Activated CD8-positive, alpha-beta memory T cell treated with anti-CD3 and anti-CD28 coated beads, Interleukin-2, amount 10 ng/mL, durations not matched to agents 7 days and 5 days (primary cell): ENCODE measurements at regions not wholly inside any gene's neighbourhood (a gene's known extent, or its start where the extent isn't known, plus 50 kb on each side); places are given as distances from the start of the nearest gene placed in this dataset.
"Not testable (repeated sequence)": the region's sequence is repeated elsewhere in the genome, so short reads cannot be mapped to it uniquely, and the experiment has no call there.

ENCODE experiments used
- ATAC-seq: fragments of 150-1000 bp; cut with Tn5 transposase; one replicate; pipeline ENCODE4 v1.10.0; 2021; ENCODE audit warnings: moderate library complexity
- CTCF ChIA-PET: fragments of 350-600 bp; sonication (Branson Sonifier 250); formaldehyde crosslinking; loops from one replicate; lab custom pipeline; 2021; ENCODE audit warnings: antibody characterized with exemption; lab: Charles Lee
- DNase-seq: peaks from one replicate; pipeline ENCODE4 v3.0.0-alpha.2; 2020
- H3K27ac Mint-ChIP-seq: one replicate; pipeline ENCODE4 v1.8.0; 2021; ENCODE audit warnings: mild to moderate bottlenecking, mixed read lengths
- H3K27me3 Mint-ChIP-seq: one replicate; pipeline ENCODE4 v1.8.0; 2021; ENCODE audit warnings: mixed read lengths
- H3K36me3 Mint-ChIP-seq: one replicate; pipeline ENCODE4 v1.8.0; 2021; ENCODE audit warnings: mild to moderate bottlenecking, mixed read lengths
- H3K4me1 Mint-ChIP-seq: one replicate; pipeline ENCODE4 v1.8.0; 2021; ENCODE audit warnings: mixed read lengths
- H3K4me3 Mint-ChIP-seq: one replicate; pipeline ENCODE4 v1.8.0; 2021; ENCODE audit warnings: mild to moderate bottlenecking, moderate library complexity, mixed read lengths
- H3K9me3 Mint-ChIP-seq: one replicate; pipeline ENCODE4 v1.8.0; 2022; ENCODE audit warnings: low read depth, mixed read lengths

DNA sequence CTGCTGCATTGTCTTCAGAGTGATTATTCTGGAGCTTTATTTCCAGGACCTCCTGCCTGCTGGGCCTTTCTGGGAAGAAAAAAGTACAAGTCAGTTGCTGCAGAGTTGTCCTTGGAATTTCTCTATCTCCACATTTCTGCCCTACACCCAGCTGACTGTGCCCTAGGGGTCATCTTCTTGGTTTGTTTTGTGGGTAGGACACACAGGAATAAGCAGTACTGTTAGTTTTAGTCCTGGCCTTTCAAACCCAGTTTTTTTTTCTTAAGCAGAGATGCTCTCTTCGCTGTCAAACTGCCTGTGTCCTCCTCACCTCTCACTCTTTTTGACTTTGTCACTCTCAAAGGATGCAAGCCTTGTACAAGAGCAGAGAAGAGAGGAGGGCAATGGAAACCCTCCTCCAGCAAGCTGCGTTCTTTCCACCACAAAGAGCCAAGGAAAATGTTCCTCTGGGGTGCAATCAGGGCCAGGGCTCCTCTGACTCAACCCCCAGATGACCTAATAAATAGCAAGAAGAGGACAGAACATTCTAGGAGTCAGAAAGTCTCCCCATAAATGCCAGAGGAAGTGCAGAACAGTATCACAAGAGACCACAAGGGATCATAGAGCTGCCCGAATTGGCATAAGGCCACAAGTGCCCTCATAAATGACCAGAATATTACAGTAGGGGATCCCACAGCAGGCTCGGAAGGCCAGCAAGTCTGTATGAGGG, 186.2 kb downstream of the RCHY1 start:
- Mint-ChIP-seq H3K9me3 (no peaks in the 10 kb centered on the region), H3K4me1 (no peaks in the 10 kb centered on the region), H3K27me3 (no peaks in the 10 kb centered on the region), H3K4me3 (no peak overlapping the region), H3K36me3 (no peaks in the 10 kb centered on the region), H3K27ac (no peak overlapping the region)
- CTCF ChIA-PET: no interaction called here
- DNase-seq (no peak), ATAC-seq (no peak)

DNA sequence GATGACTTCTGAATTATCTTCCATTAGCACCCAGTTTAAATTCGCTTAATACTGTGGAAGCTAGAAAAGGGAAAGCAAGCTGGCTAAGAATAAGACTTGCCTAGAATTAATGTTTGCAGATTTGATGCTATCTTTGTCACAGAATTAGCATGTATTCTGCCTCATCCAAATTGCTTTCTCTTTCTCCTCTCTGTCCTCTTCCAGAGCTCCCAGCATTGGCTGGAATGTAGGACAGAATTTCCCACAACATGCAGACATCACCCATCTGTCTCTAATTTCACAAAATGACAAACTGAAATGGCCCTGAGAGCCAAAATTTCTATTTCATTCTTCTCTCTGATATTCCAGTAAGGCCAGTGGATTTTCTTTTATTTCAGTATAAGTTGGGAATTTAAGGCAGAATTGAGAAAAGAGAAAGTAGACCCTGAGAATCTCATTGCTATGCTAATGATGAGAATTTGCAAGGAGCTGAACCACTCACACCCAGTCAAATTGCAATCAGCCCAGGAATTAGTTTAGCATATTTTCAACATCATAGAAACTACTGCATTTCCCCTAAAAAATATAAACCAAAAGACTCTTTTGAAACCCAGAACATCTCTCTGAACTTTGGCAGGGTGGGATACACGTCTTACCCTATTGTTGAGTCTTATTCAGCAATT, 188.8 kb downstream of the RCHY1 start:
- no peaks in the 10 kb centered on the region for H3K27me3 Mint-ChIP-seq
- CTCF ChIA-PET: no interaction called here
- no peaks in the 10 kb centered on the region for H3K36me3 Mint-ChIP-seq
- H3K4me3 Mint-ChIP-seq: no peak overlapping the region
- H3K27ac Mint-ChIP-seq: no peak overlapping the region
- ATAC-seq (no peak), DNase-seq (no peak)
- H3K9me3 Mint-ChIP-seq: no peaks in the 10 kb centered on the region
- H3K4me1 Mint-ChIP-seq: no peaks in the 10 kb centered on the region

DNA sequence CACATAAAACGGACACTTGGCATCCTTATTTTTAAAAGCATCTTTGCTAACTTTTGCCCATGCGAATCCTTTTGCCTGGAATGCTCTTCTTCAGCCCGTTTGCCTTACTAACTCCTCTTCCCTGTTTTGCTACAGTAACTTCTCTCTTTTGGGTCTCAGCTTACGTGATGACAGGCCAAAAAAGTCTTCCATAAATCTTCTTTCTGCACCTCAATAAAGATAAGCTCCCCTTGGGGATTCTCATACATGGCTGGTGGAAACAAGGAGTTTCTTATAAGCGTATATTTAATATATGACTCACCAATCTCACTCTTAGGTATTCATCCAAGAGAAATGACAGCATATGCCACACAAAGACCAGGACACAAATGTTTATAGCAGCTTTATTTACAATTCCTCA, 192.7 kb downstream of the RCHY1 start:
- DNase-seq (no peak), ATAC-seq (no peak)
- Mint-ChIP-seq H3K27me3 (no peaks in the 10 kb centered on the region), H3K36me3 (no peaks in the 10 kb centered on the region), H3K4me3 (no peak overlapping the region), H3K4me1 (no peaks in the 10 kb centered on the region), H3K27ac (no peak overlapping the region), H3K9me3 (no peaks in the 10 kb centered on the region)
- CTCF ChIA-PET: no interaction called here

DNA sequence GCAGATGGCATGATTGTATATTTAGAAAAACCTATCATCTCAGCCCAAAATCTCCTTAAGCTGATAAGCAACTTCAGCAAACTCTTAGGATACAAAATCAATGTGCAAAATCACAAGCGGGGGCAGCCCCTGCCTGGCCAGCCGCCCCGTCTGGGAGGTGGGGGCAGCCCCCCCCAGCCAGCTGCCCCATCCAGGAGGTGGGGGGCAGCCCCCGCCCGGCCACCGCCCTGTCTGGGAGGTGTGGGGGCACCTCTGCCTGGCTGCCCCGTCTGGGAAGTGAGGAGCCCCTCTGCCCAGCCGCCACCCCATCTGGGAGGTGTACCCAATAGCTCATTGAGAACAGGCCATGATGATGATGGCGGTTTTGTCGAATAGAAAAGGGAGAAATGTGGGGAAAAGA, 196.6 kb downstream of the RCHY1 start:
- ATAC-seq, H3K36me3 Mint-ChIP-seq, H3K27ac Mint-ChIP-seq, H3K4me3 Mint-ChIP-seq, H3K27me3 Mint-ChIP-seq, DNase-seq, H3K9me3 Mint-ChIP-seq, H3K4me1 Mint-ChIP-seq, CTCF ChIA-PET: not testable (repeated sequence)

DNA sequence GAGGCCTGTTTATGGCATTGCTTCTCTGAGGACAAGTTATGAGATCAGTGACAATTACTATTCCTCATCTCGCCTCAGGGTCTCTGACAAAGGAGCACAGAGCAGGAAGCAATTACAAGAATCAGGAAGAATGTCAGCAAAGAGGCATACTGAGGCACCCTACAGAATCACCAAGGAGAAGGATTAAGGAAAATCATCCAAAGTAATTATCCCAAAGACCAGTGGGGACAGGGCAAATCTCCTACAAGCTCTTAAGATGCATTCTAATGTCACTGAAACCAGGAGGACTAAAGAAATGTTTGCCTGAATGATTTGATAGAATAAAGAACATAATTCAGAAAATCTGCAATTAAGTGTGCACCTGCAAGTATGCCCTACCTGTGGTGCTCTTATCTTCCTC, 206.2 kb downstream of the RCHY1 start:
- DNase-seq: no peak
- H3K9me3 Mint-ChIP-seq: no peaks in the 10 kb centered on the region
- no peaks in the 10 kb centered on the region for H3K4me1 Mint-ChIP-seq
- no peak overlapping the region for H3K27ac Mint-ChIP-seq
- H3K4me3 Mint-ChIP-seq: no peak overlapping the region
- CTCF ChIA-PET: no interaction called here
- no peaks in the 10 kb centered on the region for H3K36me3 Mint-ChIP-seq
- H3K27me3 Mint-ChIP-seq: no peaks in the 10 kb centered on the region
- no peak for ATAC-seq

DNA sequence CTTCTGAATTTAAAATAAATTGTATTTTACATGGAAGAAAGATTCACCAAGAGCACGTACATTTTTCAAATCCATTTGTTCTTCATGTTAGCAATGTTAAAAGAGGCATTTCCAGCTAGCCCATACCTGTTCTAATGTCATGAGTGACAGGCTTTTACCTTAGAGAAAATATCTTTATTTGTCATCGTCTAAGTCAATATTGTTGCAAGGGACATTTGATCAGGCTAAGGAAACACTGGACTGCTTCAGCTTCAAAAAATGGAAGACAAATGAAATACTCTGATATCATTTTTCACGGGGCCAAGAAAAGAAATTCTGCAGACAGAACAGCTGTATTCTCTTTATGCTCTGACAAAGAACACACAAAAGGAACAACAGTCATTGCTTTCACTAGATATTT, 207.7 kb downstream of the RCHY1 start:
- Mint-ChIP-seq H3K27ac (no peak overlapping the region), H3K36me3 (no peaks in the 10 kb centered on the region)

DNA sequence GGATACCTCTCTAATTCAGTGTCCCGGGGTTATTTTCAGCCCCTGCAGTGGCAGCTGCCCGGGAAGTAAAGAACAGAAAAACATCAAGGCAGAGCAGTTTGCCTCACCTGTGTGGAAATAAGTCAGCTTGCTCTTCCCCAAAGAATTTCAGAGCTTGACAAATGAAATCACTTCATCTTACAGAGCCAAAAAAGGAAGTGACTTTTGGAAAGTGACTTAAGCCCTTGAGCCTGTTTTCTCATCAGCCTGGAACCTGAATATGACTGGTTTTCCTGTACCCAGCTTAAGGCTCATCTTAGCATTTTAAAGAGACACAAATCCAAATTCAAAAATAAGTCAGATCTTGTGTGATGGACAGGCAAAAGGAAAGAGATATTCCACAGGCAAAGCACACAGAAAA, 211.6 kb downstream of the RCHY1 start:
- H3K4me1 Mint-ChIP-seq: no peaks in the 10 kb centered on the region
- H3K27me3 Mint-ChIP-seq: no peaks in the 10 kb centered on the region
- H3K4me3 Mint-ChIP-seq: no peak overlapping the region
- DNase-seq: no peak
- no peaks in the 10 kb centered on the region for H3K36me3 Mint-ChIP-seq
- H3K27ac Mint-ChIP-seq: no peak overlapping the region
- CTCF ChIA-PET: no interaction called here
- ATAC-seq: no peak
- H3K9me3 Mint-ChIP-seq: peaks cover 3% of the 10 kb centered on the region

More for the DNA sequence above, 207.7 kb downstream of the RCHY1 start:
- no peaks in the 10 kb centered on the region for H3K27me3 Mint-ChIP-seq
- no peak for DNase-seq
- no peak overlapping the region for H3K4me3 Mint-ChIP-seq
- ATAC-seq: no peak
- H3K4me1 Mint-ChIP-seq: no peaks in the 10 kb centered on the region
- no peaks in the 10 kb centered on the region for H3K9me3 Mint-ChIP-seq
- CTCF ChIA-PET: no interaction called here

DNA sequence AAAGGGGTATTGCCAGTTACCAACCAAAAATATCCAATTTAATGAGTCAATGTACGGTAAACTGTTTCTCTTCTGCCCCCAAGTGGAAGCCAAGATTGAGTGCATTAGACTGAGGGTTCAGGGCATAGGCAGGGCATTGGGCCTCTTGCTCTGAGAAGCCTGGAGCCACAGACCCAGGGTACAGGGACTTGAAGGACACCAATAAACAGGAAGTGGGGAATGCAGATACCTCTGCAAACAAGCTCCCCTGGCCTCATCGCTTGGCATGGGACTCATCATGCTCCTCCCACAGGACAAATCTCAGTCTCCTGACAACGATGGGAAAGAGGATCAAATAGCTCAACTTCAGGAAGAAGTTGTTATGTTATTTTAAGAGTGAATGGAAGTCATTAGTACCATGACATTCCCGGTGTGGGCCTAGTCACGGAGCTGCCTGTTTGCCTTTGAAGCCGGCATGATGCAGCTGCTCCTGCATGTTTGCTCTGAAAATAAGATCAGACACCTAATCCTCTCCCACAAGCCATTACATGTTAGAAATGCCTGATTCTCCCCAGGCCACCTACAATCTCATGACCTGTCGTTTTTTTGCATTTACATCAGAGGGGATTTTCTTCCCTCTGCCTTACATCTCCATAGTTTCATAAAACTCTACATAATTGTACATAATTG, 224.2 kb downstream of the RCHY1 start:
- CTCF ChIA-PET: no interaction called here
- Mint-ChIP-seq H3K36me3 (no peaks in the 10 kb centered on the region), H3K27me3 (no peaks in the 10 kb centered on the region), H3K9me3 (no peaks in the 10 kb centered on the region), H3K4me3 (no peak overlapping the region), H3K27ac (no peak overlapping the region), H3K4me1 (no peaks in the 10 kb centered on the region)
- ATAC-seq (no peak), DNase-seq (no peak)

DNA sequence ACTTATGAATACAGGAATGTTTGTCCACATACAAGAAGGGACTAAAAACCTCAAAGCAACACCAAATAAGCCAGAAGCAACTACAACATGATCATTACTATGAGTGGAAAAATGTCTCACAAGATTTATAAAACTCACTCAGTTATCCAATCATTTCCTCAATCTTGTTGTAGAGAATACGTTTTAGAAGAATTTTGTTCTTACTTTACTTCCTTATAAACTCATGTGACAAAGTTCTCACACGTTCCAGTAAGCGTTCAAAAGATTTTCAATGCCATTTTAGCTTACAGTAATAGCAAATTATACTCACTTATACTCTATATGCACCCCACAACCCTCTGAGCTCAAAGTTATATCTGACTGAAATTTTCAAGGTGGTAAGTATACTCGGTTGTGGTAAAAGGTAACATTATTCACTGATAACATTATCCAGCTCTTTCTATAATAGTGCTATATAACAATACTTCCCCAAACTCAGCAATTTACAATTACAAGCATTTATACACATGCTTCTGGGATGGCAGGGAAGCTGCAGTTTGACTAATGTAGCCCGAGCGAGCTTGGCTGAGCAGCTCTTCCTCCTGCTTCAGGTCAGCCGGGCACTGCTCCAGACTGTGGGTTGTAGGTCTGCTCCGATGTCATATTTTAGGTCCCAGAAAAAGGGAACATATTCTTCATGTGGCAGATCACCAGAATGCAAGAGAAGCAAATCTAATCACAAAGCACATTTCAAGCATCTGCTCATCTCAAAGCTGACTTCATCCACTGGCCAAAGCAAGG, 226.3 kb downstream of the RCHY1 start:
- Mint-ChIP-seq H3K27me3 (no peaks in the 10 kb centered on the region), H3K27ac (no peak overlapping the region), H3K4me3 (no peak overlapping the region), H3K36me3 (no peaks in the 10 kb centered on the region), H3K4me1 (no peaks in the 10 kb centered on the region), H3K9me3 (no peaks in the 10 kb centered on the region)
- no peak for DNase-seq
- no peak for ATAC-seq
- CTCF ChIA-PET: no interaction called here

DNA sequence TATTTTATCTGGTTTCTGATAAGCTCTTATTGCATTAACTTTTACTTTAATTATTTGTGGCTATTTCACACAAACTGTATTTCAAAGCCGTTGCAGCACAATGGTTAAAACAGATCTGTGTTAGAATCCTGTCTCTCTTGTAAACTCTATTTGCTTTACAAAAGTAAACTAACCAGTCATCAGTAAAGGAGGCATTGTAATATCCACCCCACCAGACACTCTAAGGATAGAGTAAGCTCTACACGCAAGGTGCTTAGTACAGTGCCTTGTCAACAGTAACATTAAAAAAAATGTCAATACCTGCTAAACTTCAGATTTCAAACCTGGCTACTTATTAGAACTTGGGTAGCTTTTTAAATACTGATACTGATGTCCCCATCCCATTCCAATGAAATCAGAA, 228.4 kb downstream of the RCHY1 start:
- no peak for DNase-seq
- Mint-ChIP-seq H3K27me3 (no peaks in the 10 kb centered on the region), H3K27ac (no peak overlapping the region), H3K4me3 (no peak overlapping the region), H3K9me3 (no peaks in the 10 kb centered on the region), H3K4me1 (no peaks in the 10 kb centered on the region), H3K36me3 (no peaks in the 10 kb centered on the region)
- no peak for ATAC-seq
- CTCF ChIA-PET: no interaction called here

DNA sequence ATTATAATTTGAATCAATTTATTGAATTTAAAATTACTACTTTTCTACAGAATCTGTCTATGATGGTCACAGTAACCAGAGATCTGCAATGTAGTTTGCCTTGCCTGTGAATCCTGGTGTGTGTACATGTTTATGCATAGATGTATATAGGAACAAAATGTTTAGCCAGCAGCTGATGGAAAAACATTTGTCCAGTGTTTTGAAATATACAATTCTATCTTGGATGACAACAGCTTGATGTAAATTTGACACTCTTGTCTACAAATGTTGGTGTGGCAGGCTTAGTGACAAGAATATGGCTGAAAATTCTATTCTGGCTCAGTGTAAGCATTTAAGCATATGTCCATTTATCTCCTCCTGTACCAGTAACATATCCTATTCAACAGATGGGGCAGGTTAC, 229.4 kb downstream of the RCHY1 start:
- no peaks in the 10 kb centered on the region for H3K9me3 Mint-ChIP-seq
- no peak overlapping the region for H3K4me3 Mint-ChIP-seq
- ATAC-seq (no peak), DNase-seq (no peak)
- no peaks in the 10 kb centered on the region for H3K4me1 Mint-ChIP-seq
- no peaks in the 10 kb centered on the region for H3K27me3 Mint-ChIP-seq
- no peaks in the 10 kb centered on the region for H3K36me3 Mint-ChIP-seq
- H3K27ac Mint-ChIP-seq: no peak overlapping the region
- CTCF ChIA-PET: no interaction called here

DNA sequence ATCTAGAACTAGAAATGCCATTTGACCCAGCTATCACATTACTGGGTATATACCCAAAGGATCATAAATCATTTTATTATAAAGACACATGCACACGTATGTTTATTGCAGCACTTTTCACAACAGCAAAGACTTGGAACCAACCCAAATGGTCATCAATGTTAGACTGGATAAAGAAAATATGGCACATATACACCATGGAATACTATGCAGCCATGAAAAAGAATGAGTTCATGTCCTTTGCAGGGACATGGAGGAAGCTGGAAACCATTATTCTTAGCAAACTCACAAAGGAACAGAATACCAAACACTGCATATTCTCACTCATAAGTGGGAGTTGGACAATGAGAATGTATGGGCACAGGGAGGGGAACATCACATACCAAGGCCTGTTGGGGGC, 233.7 kb downstream of the RCHY1 start:
- CTCF ChIA-PET, H3K27ac Mint-ChIP-seq, DNase-seq, H3K36me3 Mint-ChIP-seq, H3K27me3 Mint-ChIP-seq, H3K4me1 Mint-ChIP-seq, H3K9me3 Mint-ChIP-seq, H3K4me3 Mint-ChIP-seq, ATAC-seq: not testable (repeated sequence)

DNA sequence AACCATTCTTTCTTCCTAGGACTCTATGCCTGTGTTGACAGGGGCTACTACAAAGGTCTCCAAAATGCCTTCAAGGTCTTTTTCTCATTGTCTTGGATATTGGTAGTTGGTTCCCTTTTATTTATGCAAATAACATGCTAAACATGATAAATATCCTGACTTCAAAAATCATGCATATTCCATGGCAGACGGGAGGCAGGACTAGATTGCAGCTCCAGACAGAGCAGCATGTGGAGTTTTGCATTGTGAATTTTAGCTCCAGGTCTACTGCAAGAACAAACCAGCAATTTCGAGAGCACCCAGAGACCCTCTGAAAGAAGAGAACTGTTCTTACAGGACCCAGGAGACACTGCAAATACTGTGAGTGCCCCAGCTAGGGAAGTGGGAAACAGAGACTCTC, 254.9 kb downstream of the RCHY1 start:
- H3K36me3 Mint-ChIP-seq: no peaks in the 10 kb centered on the region
- CTCF ChIA-PET: no interaction called here
- H3K4me1 Mint-ChIP-seq: no peaks in the 10 kb centered on the region
- DNase-seq: no peak
- H3K27ac Mint-ChIP-seq: no peak overlapping the region
- no peak for ATAC-seq
- H3K9me3 Mint-ChIP-seq: no peaks in the 10 kb centered on the region
- H3K27me3 Mint-ChIP-seq: no peaks in the 10 kb centered on the region
- H3K4me3 Mint-ChIP-seq: no peak overlapping the region
